Erythroblast (primary cell): ENCODE measurements at regions not wholly inside any gene's neighbourhood (a gene's known extent, or its start where the extent isn't known, plus 50 kb on each side); places are given as distances from the start of the nearest gene placed in this dataset.

Source experiments
- DNase-seq, 2 experiments: peaks; one replicate each; lab custom pipeline; 2025; lab: John Stamatoyannopoulos, UW
- GATA1 ChIP-seq: IDR thresholded peaks from 2 replicates; pipeline ENCODE4 v1.6.1; 2011; ENCODE audit warnings: low read depth, mild to moderate bottlenecking, control low read depth, low read length, moderate library complexity
- POLR2A ChIP-seq: IDR thresholded peaks from 2 replicates; pipeline ENCODE4 v1.6.1; 2011; ENCODE audit warnings: mild to moderate bottlenecking, low read length

- TF ChIP-seq POLR2A (no peak), GATA1 (no peak)
- DNase-seq = no peak
Observed at GRCh38 chr21:39051588-39051949, 131.7 kb downstream of the PSMG1 start.

- TF ChIP-seq GATA1 (no peak), POLR2A (no peak)
- no peak for DNase-seq
Observed at GRCh38 chr21:39050841-39051587, 132.2 kb downstream of the PSMG1 start.

- DNase-seq = no peak
- TF ChIP-seq POLR2A = no peak
- TF ChIP-seq GATA1 = no peak
Observed at GRCh38 chr21:39048574-39048973, 134.7 kb downstream of the PSMG1 start.

GRCh38 chr21:39048064-39048463, 135.2 kb downstream of the PSMG1 start:
- TF ChIP-seq GATA1 = no peak
- TF ChIP-seq POLR2A = no peak
- DNase-seq = no peak

GRCh38 chr21:39047046-39047445, 136.2 kb downstream of the PSMG1 start:
- TF ChIP-seq POLR2A (no peak), GATA1 (no peak)

GRCh38 chr21:39046236-39046916, 136.9 kb downstream of the PSMG1 start:
- TF ChIP-seq POLR2A = no peak
- no peak for TF ChIP-seq GATA1
- no peak for DNase-seq

More at GRCh38 chr21:39047046-39047445, 136.2 kb downstream of the PSMG1 start:
- no peak for DNase-seq

GRCh38 chr21:39041816-39042215, 141.4 kb downstream of the PSMG1 start:
- TF ChIP-seq POLR2A (no peak), GATA1 (no peak)
- DNase-seq = no peak

- DNase-seq = no peak
- TF ChIP-seq GATA1 = no peak
- TF ChIP-seq POLR2A = no peak
Observed at GRCh38 chr21:39040494-39041110, 142.6 kb downstream of the PSMG1 start.

- DNase-seq = peak; percentile 9 to 27
- TF ChIP-seq POLR2A = no peak
- TF ChIP-seq GATA1 = no peak
Observed at GRCh38 chr21:39037807-39038405, 145.3 kb downstream of the PSMG1 start.

GRCh38 chr21:39036581-39036980, 146.7 kb downstream of the PSMG1 start:
- no peak for TF ChIP-seq POLR2A
- no peak for TF ChIP-seq GATA1
- no peak for DNase-seq

- TF ChIP-seq POLR2A (no peak), GATA1 (no peak)
- DNase-seq = no peak
Observed at GRCh38 chr21:39034590-39035536, 148.4 kb downstream of the PSMG1 start.

- DNase-seq = no peak
- no peak for TF ChIP-seq GATA1
- no peak for TF ChIP-seq POLR2A
Observed at GRCh38 chr21:39033878-39034589, 149.2 kb downstream of the PSMG1 start.
